H9 (cell line): ENCODE measurements at regions not wholly inside any gene's neighbourhood (a gene's known extent, or its start where the extent isn't known, plus 50 kb on each side); places are given as distances from the start of the nearest gene placed in this dataset.

Experiments
- DNase-seq: peaks from one replicate; pipeline ENCODE4 v3.0.0-alpha.2; 2017
- H2AFZ ChIP-seq: one replicate; pipeline ENCODE4 v1.6.1; 2013; ENCODE audit warnings: mild to moderate bottlenecking, low read length, control low read depth, moderate library complexity
- H2AK5ac ChIP-seq: 2 replicates; pipeline ENCODE4 v1.6.1; 2013; ENCODE audit warnings: low read length, control low read depth, mixed read lengths; ENCODE audit not compliant: insufficient read length
- H2BK120ac ChIP-seq: one replicate; pipeline ENCODE4 v1.6.1; 2013; ENCODE audit warnings: low read depth, mild to moderate bottlenecking, low read length, control low read depth, inconsistent platforms; ENCODE audit not compliant: poor library complexity, severe bottlenecking
- H2BK12ac ChIP-seq: 2 replicates; pipeline ENCODE4 v1.6.1; 2013; ENCODE audit warnings: low read length, control low read depth, mixed read lengths, low read depth; ENCODE audit not compliant: insufficient read length
- H2BK15ac ChIP-seq: 2 replicates; pipeline ENCODE4 v1.6.1; 2013; ENCODE audit warnings: low read depth, low read length, control low read depth
- H2BK20ac ChIP-seq: one replicate; pipeline ENCODE4 v1.6.1; 2013; ENCODE audit warnings: low read depth, mild to moderate bottlenecking, low read length, control low read depth, inconsistent platforms; ENCODE audit not compliant: poor library complexity, severe bottlenecking
- H2BK5ac ChIP-seq: 2 replicates; pipeline ENCODE4 v1.6.1; 2013; ENCODE audit warnings: low read length, control low read depth, mixed read lengths; ENCODE audit not compliant: insufficient read length
- H3K14ac ChIP-seq: 2 replicates; pipeline ENCODE4 v1.6.1; 2013; ENCODE audit warnings: low read length, control low read depth; ENCODE audit not compliant: insufficient read depth
- H3K18ac ChIP-seq: 2 replicates; pipeline ENCODE4 v1.6.1; 2013; ENCODE audit warnings: low read depth, mild to moderate bottlenecking, mixed read lengths, low read length, control low read depth; ENCODE audit not compliant: insufficient read length
- H3K23ac ChIP-seq: 2 replicates; pipeline ENCODE4 v1.6.1; 2013; ENCODE audit warnings: low read length, control low read depth, mixed read lengths, low read depth; ENCODE audit not compliant: insufficient read length
- H3K23me2 ChIP-seq: 2 replicates; pipeline ENCODE4 v1.6.1; 2013; ENCODE audit warnings: low read depth, mild to moderate bottlenecking, mixed read lengths, low read length, control low read depth; ENCODE audit not compliant: insufficient read length, poor library complexity, severe bottlenecking
- H3K27ac ChIP-seq: 2 replicates; pipeline ENCODE4 v1.5.1; 2013; ENCODE audit warnings: low read length, control low read depth, mixed read lengths, low read depth; ENCODE audit not compliant: insufficient read length
- H3K27me3 ChIP-seq: 2 replicates; pipeline ENCODE4 v1.6.1; 2013; ENCODE audit warnings: low read length, control low read depth, inconsistent platforms; ENCODE audit not compliant: insufficient read depth
- H3K4ac ChIP-seq: 2 replicates; pipeline ENCODE4 v1.6.1; 2013; ENCODE audit warnings: low read depth, mild to moderate bottlenecking, control low read depth, inconsistent platforms, low read length, moderate library complexity
- H3K4me1 ChIP-seq: 2 replicates; pipeline ENCODE4 v1.6.1; 2013; ENCODE audit warnings: low read length, control low read depth, inconsistent platforms; ENCODE audit not compliant: insufficient read depth
- H3K4me2 ChIP-seq: 2 replicates; pipeline ENCODE4 v1.6.1; 2013; ENCODE audit warnings: low read length, control low read depth, mixed read lengths; ENCODE audit not compliant: insufficient read length, insufficient read depth
- H3K56ac ChIP-seq: 2 replicates; pipeline ENCODE4 v1.6.1; 2013; ENCODE audit warnings: low read depth, mild to moderate bottlenecking, mixed read lengths, low read length, control low read depth; ENCODE audit not compliant: insufficient read length
- H3K79me1 ChIP-seq: 2 replicates; pipeline ENCODE4 v1.6.1; 2013; ENCODE audit warnings: low read depth, mild to moderate bottlenecking, moderate library complexity, low read length, control low read depth, inconsistent platforms; ENCODE audit not compliant: insufficient read depth, poor library complexity, severe bottlenecking
- H3K79me2 ChIP-seq: 2 replicates; pipeline ENCODE4 v1.6.1; 2013; ENCODE audit warnings: low read length, control low read depth, inconsistent platforms; ENCODE audit not compliant: insufficient read depth
- H3K9ac ChIP-seq: 2 replicates; pipeline ENCODE4 v1.6.1; 2013; ENCODE audit warnings: low read length, control low read depth, mixed read lengths; ENCODE audit not compliant: insufficient read length; ENCODE audit errors: extremely low read depth
- H3K9me3 ChIP-seq: one replicate; pipeline ENCODE4 v1.6.1; 2013; ENCODE audit warnings: low read depth, low read length, inconsistent platforms; ENCODE audit not compliant: control insufficient read depth
- H3T11ph ChIP-seq: one replicate; pipeline ENCODE4 v1.6.1; 2013; ENCODE audit warnings: mild to moderate bottlenecking, low read length, control low read depth, inconsistent platforms
- H4K20me1 ChIP-seq: one replicate; pipeline ENCODE4 v1.6.1; 2013; ENCODE audit not compliant: control insufficient read depth, insufficient read length, insufficient read depth
- H4K5ac ChIP-seq: 2 replicates; pipeline ENCODE4 v1.6.1; 2013; ENCODE audit warnings: low read depth, mild to moderate bottlenecking, mixed read lengths, low read length, control low read depth; ENCODE audit not compliant: insufficient read length
- H4K8ac ChIP-seq: replicated peaks from 2 replicates; pipeline ENCODE4 v1.6.1; 2013; ENCODE audit warnings: low read length, control low read depth, mixed read lengths, low read depth; ENCODE audit not compliant: insufficient read length
- H4K91ac ChIP-seq: 2 replicates; pipeline ENCODE4 v1.6.1; 2013; ENCODE audit warnings: low read depth, mild to moderate bottlenecking, moderate library complexity, mixed read lengths, low read length, control low read depth; ENCODE audit not compliant: insufficient read length
- H3K27ac Mint-ChIP-seq, 3 experiments: 2 replicates in 2 of 3; 3 replicates in 1 of 3; pipeline ENCODE4 v1.8.0; 2020 to 2021; ENCODE audit warnings: mixed read lengths in 3 of 3, mild to moderate bottlenecking in 1 of 3, moderate library complexity in 1 of 3
- H3K27me3 Mint-ChIP-seq: 2 replicates; pipeline ENCODE4 v1.8.0; 2021; ENCODE audit warnings: low read depth, mild to moderate bottlenecking, moderate library complexity, mixed read lengths
- H3K36me3 Mint-ChIP-seq, 3 experiments: 2 replicates in 2 of 3; 3 replicates in 1 of 3; pipeline ENCODE4 v1.8.0; 2020 to 2021; ENCODE audit warnings: low read depth in 3 of 3, mixed read lengths in 3 of 3; ENCODE audit not compliant: insufficient read depth in 1 of 3
- H3K4me1 Mint-ChIP-seq, 2 experiments: 2 replicates each; pipeline ENCODE4 v1.8.0; 2020; ENCODE audit warnings: mixed read lengths in 2 of 2
- H3K4me3 Mint-ChIP-seq, 2 experiments: 2 replicates in 1 of 2; 3 replicates in 1 of 2; pipeline ENCODE4 v1.8.0; 2020 to 2021; ENCODE audit warnings: mild to moderate bottlenecking in 2 of 2, mixed read lengths in 2 of 2, moderate library complexity in 1 of 2
- H3K9me3 Mint-ChIP-seq, 2 experiments: 2 replicates in 1 of 2; 3 replicates in 1 of 2; pipeline ENCODE4 v1.8.0; 2020; ENCODE audit warnings: mild to moderate bottlenecking in 2 of 2, mixed read lengths in 2 of 2, moderate library complexity in 1 of 2
- CTCF ChIP-seq: fragments of 200-600 bp; sonication (generic); conservative IDR thresholded peaks from 3 replicates; pipeline ENCODE4 v1.8.0; 2021; ENCODE audit warnings: antibody characterized with exemption, mild to moderate bottlenecking
- WGBS: extraction: QIAGEN DNeasy Blood & Tissue Kit; methylation state at CpG from one replicate; pipeline ENCODE4 v1.1.7; 2013; ENCODE audit warnings: missing lambda C conversion rate, low lambda C conversion rate, mixed read lengths; ENCODE audit not compliant: insufficient read length; ENCODE audit errors: extremely low coverage; 5-methylcytosine and 5-hydroxymethylcytosine counted together

- TF ChIP-seq CTCF, result no peak
- H3K4me1 ChIP-seq, result 0 out of 2 replicates have a peak, but pooled peaks cover 2% of the 10 kb centered on the region
- H4K20me1 ChIP-seq, result no peaks in the 10 kb centered on the region
- H3K27me3 ChIP-seq, result no peaks in the 10 kb centered on the region
- Mint-ChIP-seq H3K4me1 (peaks cover 5 to 8% of the 10 kb centered on the region in 2 experiments), H3K36me3 (no peaks in the 10 kb centered on the region), H3K27me3 (no peaks in the 10 kb centered on the region), H3K4me3 (no peak overlapping the region), H3K9me3 (no peaks in the 10 kb centered on the region), H3K27ac (no peak overlapping the region)
- H3K9me3 ChIP-seq, result no peaks in the 10 kb centered on the region
- no peak overlapping the region for H2BK5ac ChIP-seq
- H3K79me1 ChIP-seq, result no peaks in the 10 kb centered on the region
- H2BK20ac ChIP-seq, result no peak overlapping the region
- H2BK120ac ChIP-seq, result no peak overlapping the region
- H2AK5ac ChIP-seq, result no peak overlapping the region
- H3K23ac ChIP-seq, result no peak overlapping the region
- no peak overlapping the region for H2BK12ac ChIP-seq
- H3K4ac ChIP-seq, result no peak overlapping the region
- H3K27ac ChIP-seq, result no peak overlapping the region
- H3K9ac ChIP-seq, result no peak overlapping the region
- no peak overlapping the region for H3K14ac ChIP-seq
- H3K23me2 ChIP-seq, result no peaks in the 10 kb centered on the region
- H3K79me2 ChIP-seq, result no peaks in the 10 kb centered on the region
- H4K8ac ChIP-seq, result no peak overlapping the region
- no peak overlapping the region for H3K18ac ChIP-seq
- no peak overlapping the region for H3T11ph ChIP-seq
- no peak for DNase-seq
- no peak overlapping the region for H4K91ac ChIP-seq
- no peak overlapping the region for H2AFZ ChIP-seq
- H4K5ac ChIP-seq, result no peak overlapping the region
- no peak overlapping the region for H3K56ac ChIP-seq
- no peak overlapping the region for H3K4me2 ChIP-seq
- H2BK15ac ChIP-seq, result peak overlapping the region; percentile 95; the same call in 1 of the 2 replicates
- WGBS, result no CpG with 5 or more reads among the region's 2 CpGs
Observed at GRCh38 chr9:6109986-6110385, 94.6 kb upstream of the RANBP6 start.
